HCT116 (cell line): ENCODE measurements at regions not wholly inside any gene's neighbourhood (a gene's known extent, or its start where the extent isn't known, plus 50 kb on each side); places are given as distances from the start of the nearest gene placed in this dataset.
A peak's percentile ranks its signal among the peaks of the same experiment; 100 is the strongest.

Experiments
- ATAC-seq: fragments of 200-7000 bp; cut with Tn5 transposase; 2 replicates; pipeline ENCODE4 v1.9.1; 2020; ENCODE audit warnings: mild to moderate bottlenecking, moderate library complexity
- BruUV-seq: library from RNA; stranded (reverse); fragments of 400-500 nt; replicated peaks from 2 replicates; lab custom pipeline; 2021; lab: Mats Ljungman, UMichigan
- CTCF ChIA-PET: fragments of 300-600 bp; sonication (Branson Sonifier 250); formaldehyde crosslinking; loops from one replicate; lab custom pipeline; 2021; ENCODE audit warnings: antibody characterized with exemption; lab: Charles Lee
- POLR2A ChIA-PET: fragments of 300-600, 350-600 bp; sonication (Branson Sonifier 250); formaldehyde crosslinking; loops from one replicate; lab custom pipeline; 2021; ENCODE audit warnings: antibody characterized with exemption; lab: Charles Lee
- RAD21 ChIA-PET, 2 experiments: fragments of 300-600 bp; sonication (Branson Sonifier 250); formaldehyde crosslinking; loops; one replicate each; lab custom pipeline; 2023; ENCODE audit warnings: low total read pairs in 2 of 2; ENCODE audit not compliant: uncharacterized antibody in 2 of 2, unreplicated experiment in 2 of 2, low non-redundant PET in 1 of 2; lab: Charles Lee
- DNase-seq: peaks from one replicate; pipeline ENCODE4 v3.0.0-alpha.2; 2010; ENCODE audit warnings: low read depth, low spot score
- H2AFZ ChIP-seq: fragments of 200-600 bp; shearing (Covaris generic), sonication (generic); 2 replicates; pipeline ENCODE4 v1.6.1; 2017; ENCODE audit warnings: low read depth, mixed run types, mixed read lengths, antibody characterized with exemption, low read length; ENCODE audit not compliant: poor library complexity, severe bottlenecking
- H3K27ac ChIP-seq: 2 replicates; pipeline ENCODE4 v1.5.1; 2012; ENCODE audit warnings: low read depth, low read length
- H3K27me3 ChIP-seq: fragments of 200-600 bp; sonication (generic); 2 replicates; pipeline ENCODE4 v1.6.1; 2016; ENCODE audit warnings: mixed run types, low read length, mixed read lengths; ENCODE audit not compliant: insufficient read depth
- H3K36me3 ChIP-seq, 2 experiments: fragments of 200-500 bp in 1 of 2; fragments of 200-600 bp in 1 of 2; sonication (Bioruptor generic) in 1 of 2; sonication (generic) in 1 of 2; 2 replicates each; pipeline versions ENCODE4 v1.5.1 to v1.6.1; 2014 to 2016; ENCODE audit warnings: low read length in 2 of 2, inconsistent platforms in 1 of 2, mixed read lengths in 1 of 2, mixed run types in 1 of 2; ENCODE audit not compliant: insufficient read depth in 2 of 2, control insufficient read depth in 1 of 2
- H3K4me1 ChIP-seq, 2 experiments: fragments of 200-600 bp in 1 of 2; sonication (generic) in 1 of 2; 2 replicates each; pipeline versions ENCODE4 v1.5.1 to v1.6.1; 2012 to 2017; ENCODE audit warnings: low read length in 2 of 2, inconsistent platforms in 1 of 2, mild to moderate bottlenecking in 1 of 2, mixed read lengths in 1 of 2, mixed run types in 1 of 2, moderate library complexity in 1 of 2; ENCODE audit not compliant: insufficient read depth in 2 of 2, control insufficient read depth in 1 of 2
- H3K4me2 ChIP-seq: fragments of 200-600 bp; sonication (generic); 2 replicates; pipeline ENCODE4 v1.6.1; 2017; ENCODE audit warnings: mixed run types, low read length, mixed read lengths
- H3K4me3 ChIP-seq, 2 experiments: fragments of 200-600 bp in 1 of 2; sonication (generic) in 1 of 2; replicated peaks in 1 of 2; 2 replicates each; pipeline ENCODE4 v1.5.1; 2011 to 2016; ENCODE audit warnings: low read length in 2 of 2, control low read depth in 1 of 2, low read depth in 1 of 2, mild to moderate bottlenecking in 1 of 2, mixed read lengths in 1 of 2, mixed run types in 1 of 2
- H3K79me2 ChIP-seq: fragments of 200-600 bp; sonication (generic); 2 replicates; pipeline ENCODE4 v1.6.1; 2017; ENCODE audit warnings: mild to moderate bottlenecking, mixed run types, low read length, moderate library complexity, mixed read lengths; ENCODE audit not compliant: insufficient read depth
- H3K9ac ChIP-seq: fragments of 200-600 bp; sonication (generic); 2 replicates; pipeline ENCODE4 v1.6.1; 2016; ENCODE audit warnings: low read length, mixed read lengths
- H3K9me2 ChIP-seq: fragments of 200-600 bp; sonication (generic), shearing (Covaris generic); 2 replicates; pipeline ENCODE4 v1.6.1; 2017; ENCODE audit warnings: mixed run types, mild to moderate bottlenecking, moderate library complexity; ENCODE audit not compliant: insufficient read depth
- H3K9me3 ChIP-seq, 2 experiments: fragments of 200-500 bp in 1 of 2; fragments of 200-600 bp in 1 of 2; sonication (Bioruptor generic) in 1 of 2; sonication (generic) in 1 of 2; 2 replicates each; pipeline ENCODE4 v1.6.1; 2014 to 2017; ENCODE audit warnings: low read length in 2 of 2, mixed read lengths in 2 of 2, inconsistent platforms in 1 of 2, low read depth in 1 of 2, mild to moderate bottlenecking in 1 of 2, mixed run types in 1 of 2, moderate library complexity in 1 of 2; ENCODE audit not compliant: control insufficient read depth in 1 of 2, insufficient read depth in 1 of 2
- H4K20me1 ChIP-seq: fragments of 200-600 bp; sonication (generic), shearing (Covaris generic); 2 replicates; pipeline ENCODE4 v1.6.1; 2017; ENCODE audit warnings: mixed run types, mild to moderate bottlenecking, moderate library complexity; ENCODE audit not compliant: insufficient read depth
- EZH2phosphoT487 ChIP-seq: fragments of 200-600 bp; IDR thresholded peaks from 2 replicates; pipeline ENCODE4 v1.6.1; 2018; ENCODE audit warnings: antibody characterized with exemption, borderline replicate concordance
- POLR2AphosphoS5 ChIP-seq: IDR thresholded peaks from 2 replicates; pipeline ENCODE4 v1.6.1; 2011; ENCODE audit warnings: mild to moderate bottlenecking, low read depth, low read length, moderate library complexity
- SP1 ChIP-seq: IDR thresholded peaks from 2 replicates; pipeline ENCODE4 v1.6.1; 2012; ENCODE audit warnings: low read depth
- YY1 ChIP-seq: IDR thresholded peaks from 2 replicates; pipeline ENCODE4 v1.6.1; 2011; ENCODE audit warnings: low read length, low read depth, moderate library complexity, mild to moderate bottlenecking; ENCODE audit not compliant: insufficient replicate concordance; ENCODE audit errors: extremely low read depth
- ZFX ChIP-seq: fragments of 450-650 bp; IDR thresholded peaks from 2 replicates; pipeline ENCODE4 v1.6.1; 2017
- ZNF274 ChIP-seq: fragments of 200-500 bp; sonication (Bioruptor generic); IDR thresholded peaks from 2 replicates; pipeline ENCODE4 v1.6.1; 2014; ENCODE audit warnings: mild to moderate bottlenecking, low read depth, low read length, inconsistent platforms
- intact Hi-C: fragments of 100-400 bp; cut with micrococcal nuclease; formaldehyde crosslinking; loops from 2 replicates; pipeline ENCODE4 v1.10.0; 2022

DNA sequence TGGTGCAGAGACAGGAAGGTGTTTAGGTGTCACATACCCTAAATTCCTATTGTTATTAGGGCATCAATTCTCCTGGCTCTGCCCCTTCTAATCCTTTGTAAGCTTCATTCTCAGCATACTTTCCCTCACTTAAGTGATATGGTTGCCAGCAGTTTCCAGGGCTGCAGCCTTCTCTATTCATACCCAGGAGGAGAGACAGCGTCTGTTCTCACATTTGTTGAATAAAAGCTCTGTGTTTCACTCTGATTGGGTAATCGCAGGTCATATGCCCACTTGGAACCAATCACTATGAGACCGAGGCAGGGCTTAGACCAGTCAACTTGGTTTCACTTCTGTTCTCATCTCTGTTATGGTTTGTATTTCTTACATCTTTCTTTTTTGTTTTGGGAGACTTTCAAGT lies 109.6 kb upstream of the MTPN start:
- ATAC-seq (peak; percentile 99), DNase-seq (peak; percentile 36)
- H3K36me3 ChIP-seq: no peaks in the 10 kb centered on the region
- H3K9ac ChIP-seq: no peak overlapping the region
- intact Hi-C loops: no loop called here
- H4K20me1 ChIP-seq: no peaks in the 10 kb centered on the region
- H3K4me1 ChIP-seq: no peaks in the 10 kb centered on the region
- POLR2A ChIA-PET: no interaction called here
- RAD21 ChIA-PET: no interaction called here
- peak overlapping the region; percentile 51 for H3K4me2 ChIP-seq
- TF ChIP-seq POLR2AphosphoS5 (0 out of 2 replicates have a peak, but pooled peaks have one; percentile 21), SP1 (peak; percentile 39; the same call in 1 of the 2 replicates), EZH2phosphoT487 (no peak)
- no peak overlapping the region for H3K27ac ChIP-seq
- no peaks in the 10 kb centered on the region for H3K9me3 ChIP-seq
- CTCF ChIA-PET: no interaction called here
- H3K4me3 ChIP-seq: peak overlapping the region; percentile 20 to 26
- H3K27me3 ChIP-seq: peaks cover 6% of the 10 kb centered on the region; the same call in 1 of the 2 replicates
- H3K79me2 ChIP-seq: no peaks in the 10 kb centered on the region
- BruUV-seq: no TSS peak
- peak overlapping the region; percentile 40 for H2AFZ ChIP-seq
- H3K9me2 ChIP-seq: no peaks in the 10 kb centered on the region

GRCh38 chr7:136079934-136080333 lies 102.8 kb upstream of the MTPN start:
- TF ChIP-seq ZNF274 (no peak), ZFX (no peak), YY1 (no peak)
- TF ChIP-seq, all 23 proteins: peak for 0
- CTCF ChIA-PET: no interaction called here
- no TSS peak for BruUV-seq
- intact Hi-C loops: no loop called here
- Histone ChIP-seq H3K9me2 (no peaks in the 10 kb centered on the region), H3K4me3 (no peak overlapping the region), H3K9ac (no peak overlapping the region), H3K79me2 (no peaks in the 10 kb centered on the region), H4K20me1 (no peaks in the 10 kb centered on the region), H3K36me3 (no peaks in the 10 kb centered on the region), H3K4me1 (no peaks in the 10 kb centered on the region), H3K4me2 (no peak overlapping the region), H3K27ac (no peak overlapping the region), H2AFZ (no peak overlapping the region), H3K27me3 (no peaks in the 10 kb centered on the region), H3K9me3 (no peaks in the 10 kb centered on the region)
- no peak for DNase-seq
- RAD21 ChIA-PET: no interaction called here
- no peak for ATAC-seq
- POLR2A ChIA-PET: no interaction called here
